SU-DHL-6 (cell line): ENCODE measurements at regions not wholly inside any gene's neighbourhood (a gene's known extent, or its start where the extent isn't known, plus 50 kb on each side); places are given as distances from the start of the nearest gene placed in this dataset.
A peak's percentile ranks its signal among the peaks of the same experiment; 100 is the strongest.

Experiments
- H2AFZ ChIP-seq: fragments of 200-600 bp; sonication (generic); 2 replicates; pipeline ENCODE4 v1.6.1; 2014; ENCODE audit warnings: low read depth, mild to moderate bottlenecking, moderate library complexity, mixed read lengths, antibody characterized with exemption, low read length; ENCODE audit not compliant: severe bottlenecking
- H3F3A ChIP-seq: fragments of 200-600 bp; shearing (Covaris generic); 2 replicates; pipeline ENCODE4 v1.6.0; 2016; ENCODE audit warnings: antibody characterized with exemption, mild to moderate bottlenecking; ENCODE audit not compliant: insufficient read depth
- H3K27ac ChIP-seq: fragments of 200-600 bp; sonication (generic); 2 replicates; pipeline ENCODE4 v1.5.1; 2016; ENCODE audit warnings: low read depth, mild to moderate bottlenecking, low read length, moderate library complexity, mixed read lengths
- H3K27me3 ChIP-seq: fragments of 200-600 bp; sonication (generic), shearing (Covaris generic); 2 replicates; pipeline ENCODE4 v1.6.0; 2014; ENCODE audit warnings: mild to moderate bottlenecking, low read length
- H3K36me3 ChIP-seq: fragments of 200-600 bp; sonication (generic); 2 replicates; pipeline ENCODE4 v1.6.1; 2014; ENCODE audit warnings: mild to moderate bottlenecking, low read length, mixed read lengths
- H3K4me2 ChIP-seq: fragments of 300-600, 200-600 bp; shearing (Covaris generic), sonication (generic); 2 replicates; pipeline ENCODE4 v1.6.0; 2014; ENCODE audit warnings: low read length, low read depth, mild to moderate bottlenecking; ENCODE audit not compliant: poor library complexity, severe bottlenecking
- H3K4me3 ChIP-seq: fragments of 200-600 bp; sonication (generic); 2 replicates; pipeline ENCODE4 v1.5.1; 2014; ENCODE audit warnings: antibody characterized with exemption, low read length, mild to moderate bottlenecking, mixed read lengths; ENCODE audit not compliant: insufficient read depth, poor library complexity, severe bottlenecking
- H3K79me2 ChIP-seq: fragments of 200-600 bp; sonication (generic); 2 replicates; pipeline ENCODE4 v1.6.1; 2014; ENCODE audit warnings: mild to moderate bottlenecking, low read length, moderate library complexity; ENCODE audit not compliant: insufficient read depth
- H3K9ac ChIP-seq: fragments of 200-600 bp; sonication (generic); 2 replicates; pipeline ENCODE4 v1.7.0; 2014; ENCODE audit warnings: mild to moderate bottlenecking, low read length
- H3K9me2 ChIP-seq: fragments of 200-600 bp; sonication (generic); replicated peaks from 2 replicates; pipeline ENCODE4 v1.6.1; 2014; ENCODE audit warnings: low read length; ENCODE audit not compliant: insufficient read depth
- H3K9me3 ChIP-seq: fragments of 200-600 bp; sonication (generic); 2 replicates; pipeline ENCODE4 v1.6.1; 2014; ENCODE audit warnings: low read length, mixed read lengths; ENCODE audit not compliant: insufficient read depth
- H4K20me1 ChIP-seq: fragments of 200-600 bp; sonication (generic); 2 replicates; pipeline ENCODE4 v1.6.1; 2014; ENCODE audit warnings: low read depth, mild to moderate bottlenecking, antibody characterized with exemption, low read length, moderate library complexity, mixed read lengths
- EZH2phosphoT487 ChIP-seq: fragments of 200-600 bp; sonication (generic), shearing (Covaris generic); conservative IDR thresholded peaks from 2 replicates; pipeline ENCODE4 v1.6.1; 2018; ENCODE audit warnings: mild to moderate bottlenecking, antibody characterized with exemption, low read length, moderate library complexity, mixed read lengths
- TF ChIP-seq, protein P1 (sequence below): fragments of 200-600 bp; sonication (generic); IDR thresholded peaks from one replicate; pipeline ENCODE4 v1.5.1; 2017; ENCODE audit warnings: antibody characterized with exemption, mild to moderate bottlenecking, low read length, moderate library complexity; ENCODE audit not compliant: insufficient read depth, poor library complexity, severe bottlenecking

GRCh38 chr17:37830151-37830993 lies 85.5 kb upstream of the HNF1B start:
- H3K27ac ChIP-seq: peak overlapping the region; percentile 85
- no peaks in the 10 kb centered on the region for H3K36me3 ChIP-seq
- no peak overlapping the region for H3K4me3 ChIP-seq
- no peak for TF ChIP-seq EZH2phosphoT487
- TF ChIP-seq, protein P1, sequence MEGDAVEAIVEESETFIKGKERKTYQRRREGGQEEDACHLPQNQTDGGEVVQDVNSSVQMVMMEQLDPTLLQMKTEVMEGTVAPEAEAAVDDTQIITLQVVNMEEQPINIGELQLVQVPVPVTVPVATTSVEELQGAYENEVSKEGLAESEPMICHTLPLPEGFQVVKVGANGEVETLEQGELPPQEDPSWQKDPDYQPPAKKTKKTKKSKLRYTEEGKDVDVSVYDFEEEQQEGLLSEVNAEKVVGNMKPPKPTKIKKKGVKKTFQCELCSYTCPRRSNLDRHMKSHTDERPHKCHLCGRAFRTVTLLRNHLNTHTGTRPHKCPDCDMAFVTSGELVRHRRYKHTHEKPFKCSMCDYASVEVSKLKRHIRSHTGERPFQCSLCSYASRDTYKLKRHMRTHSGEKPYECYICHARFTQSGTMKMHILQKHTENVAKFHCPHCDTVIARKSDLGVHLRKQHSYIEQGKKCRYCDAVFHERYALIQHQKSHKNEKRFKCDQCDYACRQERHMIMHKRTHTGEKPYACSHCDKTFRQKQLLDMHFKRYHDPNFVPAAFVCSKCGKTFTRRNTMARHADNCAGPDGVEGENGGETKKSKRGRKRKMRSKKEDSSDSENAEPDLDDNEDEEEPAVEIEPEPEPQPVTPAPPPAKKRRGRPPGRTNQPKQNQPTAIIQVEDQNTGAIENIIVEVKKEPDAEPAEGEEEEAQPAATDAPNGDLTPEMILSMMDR: no peak
- H3K79me2 ChIP-seq: no peaks in the 10 kb centered on the region
- H3F3A ChIP-seq: peaks cover 24% of the 10 kb centered on the region; the same call in 1 of the 2 replicates
- peak overlapping the region; percentile 46 for H3K4me2 ChIP-seq
- no peaks in the 10 kb centered on the region for H4K20me1 ChIP-seq
- no peaks in the 10 kb centered on the region for H3K27me3 ChIP-seq
- peak overlapping the region; percentile 28 for H3K9ac ChIP-seq
- no peaks in the 10 kb centered on the region for H3K9me3 ChIP-seq
- no peak overlapping the region for H2AFZ ChIP-seq
- H3K9me2 ChIP-seq: no peaks in the 10 kb centered on the region

DNA sequence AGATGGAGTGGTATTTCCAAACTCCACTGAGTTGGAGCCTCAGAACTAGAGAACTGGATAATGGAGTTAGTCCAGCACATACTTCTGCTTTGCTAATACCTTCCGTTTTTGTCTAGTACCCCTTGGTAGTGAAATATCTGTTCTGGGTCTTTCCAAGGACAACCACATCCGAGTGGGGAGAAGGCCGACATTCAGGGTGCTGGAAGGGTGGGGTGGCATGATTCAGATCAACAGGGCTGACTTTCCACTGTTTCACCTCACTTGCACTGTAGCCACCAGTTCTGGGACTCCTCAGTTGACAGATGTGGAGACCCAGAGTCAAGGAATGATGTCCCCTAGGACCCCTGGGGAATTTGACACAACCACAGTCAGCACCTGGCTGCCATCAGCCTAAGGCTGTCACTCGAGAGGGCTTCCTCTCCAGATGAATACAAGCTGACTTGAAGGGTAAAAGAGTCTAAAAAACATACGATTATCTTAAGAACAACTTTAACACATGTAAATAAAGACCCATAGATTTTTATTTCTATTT lies 84.8 kb upstream of the HNF1B start:
- H3K79me2 ChIP-seq: no peaks in the 10 kb centered on the region
- no peaks in the 10 kb centered on the region for H3K36me3 ChIP-seq
- 0 out of 2 replicates have a peak overlapping the region, but pooled peaks have one; percentile 28 for H3K9ac ChIP-seq
- peak overlapping the region; percentile 85 for H3K27ac ChIP-seq
- no peaks in the 10 kb centered on the region for H3K9me3 ChIP-seq
- H3F3A ChIP-seq: peaks cover 24% of the 10 kb centered on the region; the same call in 1 of the 2 replicates
- H3K27me3 ChIP-seq: no peaks in the 10 kb centered on the region
- TF ChIP-seq, protein P1: no peak
- TF ChIP-seq EZH2phosphoT487: no peak
- H3K4me3 ChIP-seq: no peak overlapping the region
- H2AFZ ChIP-seq: no peak overlapping the region
- no peaks in the 10 kb centered on the region for H3K9me2 ChIP-seq
- H3K4me2 ChIP-seq: peak overlapping the region; percentile 46
- no peaks in the 10 kb centered on the region for H4K20me1 ChIP-seq

- H2AFZ ChIP-seq: no peak overlapping the region
- H3F3A ChIP-seq: peaks cover 24% of the 10 kb centered on the region; the same call in 1 of the 2 replicates
- no peaks in the 10 kb centered on the region for H3K79me2 ChIP-seq
- H3K36me3 ChIP-seq: no peaks in the 10 kb centered on the region
- no peak overlapping the region for H3K9ac ChIP-seq
- H3K4me3 ChIP-seq: no peak overlapping the region
- peak overlapping the region; percentile 85 for H3K27ac ChIP-seq
- H3K4me2 ChIP-seq: peak overlapping the region; percentile 46
- H3K9me3 ChIP-seq: no peaks in the 10 kb centered on the region
- no peak for TF ChIP-seq EZH2phosphoT487
- TF ChIP-seq, protein P1: no peak
- no peaks in the 10 kb centered on the region for H3K27me3 ChIP-seq
- H3K9me2 ChIP-seq: no peaks in the 10 kb centered on the region
- H4K20me1 ChIP-seq: no peaks in the 10 kb centered on the region
Observed at GRCh38 chr17:37828651-37829124, 83.8 kb upstream of the HNF1B start.
